ENCODE measurements at regions not wholly inside any gene's neighbourhood (a gene's known extent, or its start where the extent isn't known, plus 50 kb on each side); places are given as distances from the start of the nearest gene placed in this dataset.

GRCh38 chr17:12538003-12538402 is 127.7 kb upstream of the MYOCD start:
- Histone ChIP-seq H3K4me3 (no peak overlapping the region), H3K9ac (ENCODE audit: insufficient read length) (no peak overlapping the region), H3K9me3 (ENCODE audit: low read depth, low read length) (no peaks in the 10 kb centered on the region), H3K27ac (no peak overlapping the region), H3K36me3 (ENCODE audit: insufficient read depth, low read length) (no peaks in the 10 kb centered on the region)
- TF ChIP-seq POLR2AphosphoS5 (IDR thresholded peaks at IDR 0.05; ENCODE audit: borderline replicate concordance, low read depth, low read length) (no peak), FOXP2 (optimal IDR thresholded peaks at IDR 0.05; ENCODE audit: control extremely low read depth, extremely low read length, insufficient read depth) (no peak), EZH2 (IDR thresholded peaks at IDR 0.05) (no peak)
- no peak for DNase-seq (ENCODE audit: low read depth, low spot score)

GRCh38 chr17:12545877-12546513 is 119.7 kb upstream of the MYOCD start:
- H3K36me3 ChIP-seq (ENCODE audit: insufficient read depth, low read length) = no peaks in the 10 kb centered on the region

GRCh38 chr17:12546983-12547382 is 118.7 kb upstream of the MYOCD start:
- H3K4me3 ChIP-seq = no peak overlapping the region
- DNase-seq (ENCODE audit: low read depth, low spot score) = no peak
- H3K36me3 ChIP-seq (ENCODE audit: insufficient read depth, low read length) = no peaks in the 10 kb centered on the region
- H3K9me3 ChIP-seq (ENCODE audit: low read depth, low read length) = no peaks in the 10 kb centered on the region
- no peak overlapping the region for H3K27ac ChIP-seq
- no peak overlapping the region for H3K9ac ChIP-seq (ENCODE audit: insufficient read length)
- TF ChIP-seq POLR2AphosphoS5 (IDR thresholded peaks at IDR 0.05; ENCODE audit: borderline replicate concordance, low read depth, low read length) (no peak), EZH2 (IDR thresholded peaks at IDR 0.05) (no peak), FOXP2 (optimal IDR thresholded peaks at IDR 0.05; ENCODE audit: control extremely low read depth, extremely low read length, insufficient read depth) (no peak)

More at GRCh38 chr17:12545877-12546513, 119.7 kb upstream of the MYOCD start:
- Histone ChIP-seq H3K27ac (no peak overlapping the region), H3K4me3 (no peak overlapping the region), H3K9ac (ENCODE audit: insufficient read length) (no peak overlapping the region), H3K9me3 (ENCODE audit: low read depth, low read length) (no peaks in the 10 kb centered on the region)
- TF ChIP-seq POLR2AphosphoS5 (IDR thresholded peaks at IDR 0.05; ENCODE audit: borderline replicate concordance, low read depth, low read length) (no peak), FOXP2 (optimal IDR thresholded peaks at IDR 0.05; ENCODE audit: control extremely low read depth, extremely low read length, insufficient read depth) (no peak), EZH2 (IDR thresholded peaks at IDR 0.05) (no peak)
- DNase-seq (ENCODE audit: low read depth, low spot score) = peak; percentile 1

GRCh38 chr17:12547831-12548230 is 117.9 kb upstream of the MYOCD start:
- DNase-seq (ENCODE audit: low read depth, low spot score) = no peak
- Histone ChIP-seq H3K4me3 (no peak overlapping the region), H3K9ac (ENCODE audit: insufficient read length) (no peak overlapping the region), H3K27ac (no peak overlapping the region), H3K9me3 (ENCODE audit: low read depth, low read length) (no peaks in the 10 kb centered on the region), H3K36me3 (ENCODE audit: insufficient read depth, low read length) (no peaks in the 10 kb centered on the region)
- no peak for TF ChIP-seq EZH2 (IDR thresholded peaks at IDR 0.05)
- TF ChIP-seq POLR2AphosphoS5 (IDR thresholded peaks at IDR 0.05; ENCODE audit: borderline replicate concordance, low read depth, low read length) = no peak
- no peak for TF ChIP-seq FOXP2 (optimal IDR thresholded peaks at IDR 0.05; ENCODE audit: control extremely low read depth, extremely low read length, insufficient read depth)

GRCh38 chr17:12548558-12548957 is 117.1 kb upstream of the MYOCD start:
- Histone ChIP-seq H3K9ac (ENCODE audit: insufficient read length) (no peak overlapping the region), H3K36me3 (ENCODE audit: insufficient read depth, low read length) (no peaks in the 10 kb centered on the region), H3K27ac (no peak overlapping the region), H3K9me3 (ENCODE audit: low read depth, low read length) (no peaks in the 10 kb centered on the region), H3K4me3 (no peak overlapping the region)
- DNase-seq (ENCODE audit: low read depth, low spot score) = no peak
- TF ChIP-seq FOXP2 (optimal IDR thresholded peaks at IDR 0.05; ENCODE audit: control extremely low read depth, extremely low read length, insufficient read depth) = no peak
- no peak for TF ChIP-seq EZH2 (IDR thresholded peaks at IDR 0.05)
- TF ChIP-seq POLR2AphosphoS5 (IDR thresholded peaks at IDR 0.05; ENCODE audit: borderline replicate concordance, low read depth, low read length) = no peak

GRCh38 chr17:12549499-12550041 is 116.1 kb upstream of the MYOCD start:
- Histone ChIP-seq H3K9ac (ENCODE audit: insufficient read length) (no peak overlapping the region), H3K4me3 (no peak overlapping the region), H3K36me3 (ENCODE audit: insufficient read depth, low read length) (no peaks in the 10 kb centered on the region), H3K27ac (no peak overlapping the region), H3K9me3 (ENCODE audit: low read depth, low read length) (no peaks in the 10 kb centered on the region)
- DNase-seq (ENCODE audit: low read depth, low spot score) = no peak
- TF ChIP-seq POLR2AphosphoS5 (IDR thresholded peaks at IDR 0.05; ENCODE audit: borderline replicate concordance, low read depth, low read length) (no peak), EZH2 (IDR thresholded peaks at IDR 0.05) (no peak), FOXP2 (optimal IDR thresholded peaks at IDR 0.05; ENCODE audit: control extremely low read depth, extremely low read length, insufficient read depth) (no peak)

GRCh38 chr17:12553625-12554024 is 112.1 kb upstream of the MYOCD start:
- TF ChIP-seq POLR2AphosphoS5 (IDR thresholded peaks at IDR 0.05; ENCODE audit: borderline replicate concordance, low read depth, low read length) = no peak
- no peak for DNase-seq (ENCODE audit: low read depth, low spot score)
- Histone ChIP-seq H3K27ac (no peak overlapping the region), H3K9me3 (ENCODE audit: low read depth, low read length) (no peaks in the 10 kb centered on the region), H3K36me3 (ENCODE audit: insufficient read depth, low read length) (no peaks in the 10 kb centered on the region), H3K9ac (ENCODE audit: insufficient read length) (no peak overlapping the region), H3K4me3 (no peak overlapping the region)

- H3K9ac ChIP-seq (ENCODE audit: insufficient read length) = no peak overlapping the region
- H3K4me3 ChIP-seq = no peak overlapping the region
- DNase-seq (ENCODE audit: low read depth, low spot score) = no peak
- no peaks in the 10 kb centered on the region for H3K36me3 ChIP-seq (ENCODE audit: insufficient read depth, low read length)
- H3K27ac ChIP-seq = no peak overlapping the region
- TF ChIP-seq FOXP2 (optimal IDR thresholded peaks at IDR 0.05; ENCODE audit: control extremely low read depth, extremely low read length, insufficient read depth) (no peak), EZH2 (IDR thresholded peaks at IDR 0.05) (no peak), POLR2AphosphoS5 (IDR thresholded peaks at IDR 0.05; ENCODE audit: borderline replicate concordance, low read depth, low read length) (no peak)
- H3K9me3 ChIP-seq (ENCODE audit: low read depth, low read length) = no peaks in the 10 kb centered on the region
These were observed 111.4 kb upstream of the MYOCD start for GRCh38 chr17:12554251-12554650.

- no peak overlapping the region for H3K27ac ChIP-seq
- TF ChIP-seq EZH2 (IDR thresholded peaks at IDR 0.05) (no peak), POLR2AphosphoS5 (IDR thresholded peaks at IDR 0.05; ENCODE audit: borderline replicate concordance, low read depth, low read length) (no peak), FOXP2 (optimal IDR thresholded peaks at IDR 0.05; ENCODE audit: control extremely low read depth, extremely low read length, insufficient read depth) (no peak)
- no peak for DNase-seq (ENCODE audit: low read depth, low spot score)
- H3K4me3 ChIP-seq = no peak overlapping the region
- no peaks in the 10 kb centered on the region for H3K36me3 ChIP-seq (ENCODE audit: insufficient read depth, low read length)
- no peak overlapping the region for H3K9ac ChIP-seq (ENCODE audit: insufficient read length)
- H3K9me3 ChIP-seq (ENCODE audit: low read depth, low read length) = no peaks in the 10 kb centered on the region
These were observed 99.4 kb upstream of the MYOCD start for GRCh38 chr17:12566291-12566690.
